HFFc6 (cell line): ENCODE measurements at regions not wholly inside any gene's neighbourhood (a gene's known extent, or its start where the extent isn't known, plus 50 kb on each side); places are given as distances from the start of the nearest gene placed in this dataset.

Experiments used
- DNase-seq: peaks from one replicate; pipeline ENCODE4 v3.0.0-alpha.2; 2018
- H3K27ac Mint-ChIP-seq: 2 replicates; pipeline ENCODE4 v1.8.0; 2020; ENCODE audit warnings: mild to moderate bottlenecking, mixed read lengths
- H3K27me3 Mint-ChIP-seq: 2 replicates; pipeline ENCODE4 v1.8.0; 2021; ENCODE audit warnings: mild to moderate bottlenecking, moderate library complexity, mixed read lengths; ENCODE audit not compliant: insufficient read depth
- H3K36me3 Mint-ChIP-seq: 2 replicates; pipeline ENCODE4 v1.8.0; 2021; ENCODE audit warnings: low read depth, mixed read lengths
- H3K4me1 Mint-ChIP-seq: 2 replicates; pipeline ENCODE4 v1.8.0; 2020; ENCODE audit warnings: low read depth, mixed read lengths
- H3K4me3 Mint-ChIP-seq: 2 replicates; pipeline ENCODE4 v1.8.0; 2020; ENCODE audit warnings: mild to moderate bottlenecking, moderate library complexity, mixed read lengths
- H3K9me3 Mint-ChIP-seq: 2 replicates; pipeline ENCODE4 v1.8.0; 2020; ENCODE audit warnings: mild to moderate bottlenecking, mixed read lengths
- CTCF ChIP-seq: fragments of 200-600 bp; sonication (generic); IDR thresholded peaks from 2 replicates; pipeline ENCODE4 v1.5.0; 2021; ENCODE audit warnings: antibody characterized with exemption, mild to moderate bottlenecking

- no peak for TF ChIP-seq CTCF
- Mint-ChIP-seq H3K9me3 (peaks cover 34% of the 10 kb centered on the region), H3K4me1 (no peaks in the 10 kb centered on the region), H3K27me3 (no peaks in the 10 kb centered on the region), H3K4me3 (no peak overlapping the region), H3K36me3 (no peaks in the 10 kb centered on the region), H3K27ac (no peak overlapping the region)
- DNase-seq: no peak
These were observed 281.9 kb upstream of the CELF4 start for GRCh38 chr18:37847544-37847943.

GRCh38 chr18:37846996-37847395 is 281.4 kb upstream of the CELF4 start:
- no peak for TF ChIP-seq CTCF
- no peaks in the 10 kb centered on the region for H3K36me3 Mint-ChIP-seq
- no peak overlapping the region for H3K4me3 Mint-ChIP-seq
- DNase-seq: no peak
- no peaks in the 10 kb centered on the region for H3K27me3 Mint-ChIP-seq
- H3K27ac Mint-ChIP-seq: no peak overlapping the region
- peaks cover 34% of the 10 kb centered on the region for H3K9me3 Mint-ChIP-seq
- H3K4me1 Mint-ChIP-seq: no peaks in the 10 kb centered on the region

GRCh38 chr18:37845498-37845897 is 279.9 kb upstream of the CELF4 start:
- peaks cover 28% of the 10 kb centered on the region for H3K9me3 Mint-ChIP-seq
- H3K27me3 Mint-ChIP-seq: no peaks in the 10 kb centered on the region

GRCh38 chr18:37844209-37844970 is 278.8 kb upstream of the CELF4 start:
- H3K4me3 Mint-ChIP-seq: no peak overlapping the region
- no peak for TF ChIP-seq CTCF
- no peak for DNase-seq
- H3K9me3 Mint-ChIP-seq: peaks cover 26% of the 10 kb centered on the region
- no peaks in the 10 kb centered on the region for H3K36me3 Mint-ChIP-seq
- H3K27ac Mint-ChIP-seq: no peak overlapping the region
- H3K4me1 Mint-ChIP-seq: no peaks in the 10 kb centered on the region
- no peaks in the 10 kb centered on the region for H3K27me3 Mint-ChIP-seq

More at GRCh38 chr18:37845498-37845897, 279.9 kb upstream of the CELF4 start:
- TF ChIP-seq CTCF: no peak
- Mint-ChIP-seq H3K27ac (no peak overlapping the region), H3K4me1 (no peaks in the 10 kb centered on the region), H3K36me3 (no peaks in the 10 kb centered on the region), H3K4me3 (no peak overlapping the region)
- DNase-seq: no peak

- Mint-ChIP-seq H3K36me3 (no peaks in the 10 kb centered on the region), H3K9me3 (peaks cover 37% of the 10 kb centered on the region), H3K27ac (no peak overlapping the region), H3K27me3 (no peaks in the 10 kb centered on the region; the same call in 1 of the 2 replicates), H3K4me3 (no peak overlapping the region), H3K4me1 (no peaks in the 10 kb centered on the region)
- DNase-seq: no peak
- no peak for TF ChIP-seq CTCF
These were observed 272.5 kb upstream of the CELF4 start for GRCh38 chr18:37838083-37838482.
